ENCODE measurements at regions not wholly inside any gene's neighbourhood (a gene's known extent, or its start where the extent isn't known, plus 50 kb on each side); places are given as distances from the start of the nearest gene placed in this dataset.
A peak's percentile ranks its signal among the peaks of the same experiment; 100 is the strongest.

- no peak overlapping the region for H3K4me3 ChIP-seq (ENCODE audit: low read depth, low read length)
- no peak for TF ChIP-seq CTCF (IDR thresholded peaks at IDR 0.05; ENCODE audit: low read depth, low read length)
- in situ Hi-C loops (cut with HindIII; ENCODE audit: low sequenced_read_pairs) = no loop called here
- no peak for DNase-seq (ENCODE audit: low read depth, low spot score)
These were observed 135.0 kb downstream of the MBL2 start for GRCh38 chr10:52637592-52637991.

DNA sequence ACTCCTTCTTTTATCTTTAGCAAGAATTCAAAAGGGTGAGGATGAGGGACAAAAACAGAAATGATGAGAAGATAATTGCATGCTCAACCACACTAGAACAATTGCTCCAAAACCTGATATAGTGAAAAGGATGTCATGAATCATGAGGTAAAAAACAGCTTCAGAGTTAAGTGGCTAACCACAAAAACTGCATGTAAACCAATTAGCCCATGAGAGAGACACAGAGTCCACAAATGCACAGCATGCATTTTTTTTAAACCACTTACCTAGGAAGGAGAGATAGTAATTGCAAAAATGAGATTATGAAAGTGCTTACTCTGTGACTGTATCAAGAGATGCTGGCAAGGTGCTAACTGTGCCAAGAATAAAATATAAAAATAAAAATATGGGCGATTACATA, 132.9 kb downstream of the MBL2 start:
- no peak for DNase-seq (ENCODE audit: low read depth, low spot score)
- no peak for TF ChIP-seq CTCF (IDR thresholded peaks at IDR 0.05; ENCODE audit: low read depth, low read length)
- in situ Hi-C loops (cut with HindIII; ENCODE audit: low sequenced_read_pairs) = no loop called here
- H3K4me3 ChIP-seq (ENCODE audit: low read depth, low read length) = no peak overlapping the region

- no peak for DNase-seq (ENCODE audit: low read depth, low spot score)
- H3K4me3 ChIP-seq (ENCODE audit: low read depth, low read length) = no peak overlapping the region
- no peak for TF ChIP-seq CTCF (IDR thresholded peaks at IDR 0.05; ENCODE audit: low read depth, low read length)
- in situ Hi-C loops (cut with HindIII; ENCODE audit: low sequenced_read_pairs) = no loop called here
These were observed 130.4 kb downstream of the MBL2 start for GRCh38 chr10:52642208-52642607.

DNA sequence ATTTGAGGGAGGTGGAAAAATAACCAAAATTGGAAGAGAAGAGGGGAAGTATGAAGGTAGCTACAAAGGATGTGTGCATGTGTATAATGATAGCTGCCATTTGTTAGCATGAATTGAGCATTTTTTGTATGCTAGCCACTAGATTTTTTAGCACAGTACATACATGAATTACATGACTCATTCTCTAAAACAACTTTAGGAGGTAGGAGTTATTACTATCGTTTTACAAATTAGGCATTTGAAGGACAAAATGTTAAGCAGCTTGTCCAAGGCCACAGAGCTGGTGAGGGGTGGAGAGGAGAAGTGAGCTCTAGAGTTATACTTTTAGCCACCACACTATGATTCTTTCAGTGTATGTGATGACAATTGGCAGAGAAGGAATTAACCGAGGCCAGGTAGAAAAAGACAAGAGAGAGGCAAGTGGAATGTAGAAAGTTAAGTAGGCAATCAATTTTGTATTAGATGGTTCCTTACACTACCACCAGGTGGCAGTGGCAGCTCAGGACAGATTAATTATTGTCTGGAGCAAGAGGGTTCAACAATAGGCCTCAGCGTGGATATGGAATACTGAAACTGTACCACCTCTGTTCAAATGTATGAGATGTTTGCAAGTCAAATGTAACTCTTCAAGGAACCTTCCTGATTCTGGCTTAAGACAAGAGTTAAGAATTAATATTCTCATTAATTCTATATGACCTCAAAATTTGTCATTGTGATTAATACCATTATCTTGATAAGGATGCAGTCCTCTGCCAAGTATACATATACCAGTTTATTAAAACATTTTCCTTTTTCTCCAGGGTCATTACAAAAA, 128.0 kb downstream of the MBL2 start:
- no peak overlapping the region for H3K4me3 ChIP-seq (ENCODE audit: low read depth, low read length)
- in situ Hi-C loops (cut with HindIII; ENCODE audit: low sequenced_read_pairs) = no loop called here
- peak; percentile 60 for DNase-seq (ENCODE audit: low read depth, low spot score)
- TF ChIP-seq CTCF (IDR thresholded peaks at IDR 0.05; ENCODE audit: low read depth, low read length) = peak; percentile 71

GRCh38 chr10:52645187-52645758, 127.3 kb downstream of the MBL2 start:
- TF ChIP-seq CTCF (IDR thresholded peaks at IDR 0.05; ENCODE audit: low read depth, low read length) = no peak
- in situ Hi-C loops (cut with HindIII; ENCODE audit: low sequenced_read_pairs) = no loop called here
- DNase-seq (ENCODE audit: low read depth, low spot score) = no peak
- H3K4me3 ChIP-seq (ENCODE audit: low read depth, low read length) = no peak overlapping the region

- in situ Hi-C loops (cut with HindIII; ENCODE audit: low sequenced_read_pairs) = no loop called here
- DNase-seq (ENCODE audit: low read depth, low spot score) = no peak
These were observed 123.1 kb downstream of the MBL2 start for GRCh38 chr10:52649511-52649910.

More at GRCh38 chr10:52649511-52649910, 123.1 kb downstream of the MBL2 start:
- H3K4me3 ChIP-seq (ENCODE audit: low read depth, low read length) = no peak overlapping the region
- no peak for TF ChIP-seq CTCF (IDR thresholded peaks at IDR 0.05; ENCODE audit: low read depth, low read length)
